Cerebellar nuclear complex (tissue), 1 donor: ENCODE measurements at regions not wholly inside any gene's neighbourhood (a gene's known extent, or its start where the extent isn't known, plus 50 kb on each side); places are given as distances from the start of the nearest gene placed in this dataset.

ENCODE experiments used
- DNase-seq, 2 experiments: peaks; one replicate each; lab custom pipeline; 2025; lab: John Stamatoyannopoulos, UW

GRCh38 chr13:105353654-105354053 is 1181.8 kb downstream of the EFNB2 start:
- DNase-seq = no peak

- no peak for DNase-seq
Measured at GRCh38 chr13:105349082-105349723, 1186.3 kb downstream of the EFNB2 start.

GRCh38 chr13:105346141-105346775 is 1189.2 kb downstream of the EFNB2 start:
- no peak for DNase-seq

GRCh38 chr13:105345730-105346129 is 1189.7 kb downstream of the EFNB2 start:
- no peak for DNase-seq

GRCh38 chr13:105345131-105345530 is 1190.3 kb downstream of the EFNB2 start:
- no peak for DNase-seq

GRCh38 chr13:105343134-105343806 is 1192.2 kb downstream of the EFNB2 start:
- no peak for DNase-seq

GRCh38 chr13:105342281-105342820 is 1193.1 kb downstream of the EFNB2 start:
- DNase-seq = no peak

GRCh38 chr13:105341758-105342157 is 1193.7 kb downstream of the EFNB2 start:
- no peak for DNase-seq

- DNase-seq = no peak
Measured at GRCh38 chr13:105341256-105341655, 1194.2 kb downstream of the EFNB2 start.

GRCh38 chr13:105340061-105340606 is 1195.3 kb downstream of the EFNB2 start:
- no peak for DNase-seq

GRCh38 chr13:105338773-105339172 is 1196.7 kb downstream of the EFNB2 start:
- no peak for DNase-seq

- no peak for DNase-seq
Measured at GRCh38 chr13:105338006-105338405, 1197.5 kb downstream of the EFNB2 start.

- no peak for DNase-seq
Measured at GRCh38 chr13:105336706-105337576, 1198.5 kb downstream of the EFNB2 start.

- no peak for DNase-seq
Measured at GRCh38 chr13:105334211-105334610, 1201.3 kb downstream of the EFNB2 start.

- DNase-seq = no peak
Measured at GRCh38 chr13:105333416-105333815, 1202.0 kb downstream of the EFNB2 start.

- no peak for DNase-seq
Measured at GRCh38 chr13:105329359-105329758, 1206.1 kb downstream of the EFNB2 start.

GRCh38 chr13:105328212-105328611 is 1207.2 kb downstream of the EFNB2 start:
- no peak for DNase-seq

GRCh38 chr13:105327581-105328126 is 1207.8 kb downstream of the EFNB2 start:
- DNase-seq = no peak

GRCh38 chr13:105319875-105320274 is 1215.6 kb downstream of the EFNB2 start:
- DNase-seq = no peak

- no peak for DNase-seq
Measured at GRCh38 chr13:105316731-105317130, 1218.7 kb downstream of the EFNB2 start.

GRCh38 chr13:105312906-105313305 is 1222.6 kb downstream of the EFNB2 start:
- DNase-seq = no peak
